HepG2 (cell line): ENCODE measurements at regions not wholly inside any gene's neighbourhood (a gene's known extent, or its start where the extent isn't known, plus 50 kb on each side); places are given as distances from the start of the nearest gene placed in this dataset.

Experiments used
- E2F2 ChIP-seq: sonication (generic); formaldehyde crosslinking; IDR thresholded peaks from 2 replicates; pipeline ENCODE4 v1.4.0; 2020; ENCODE audit warnings: missing genetic modification reagents, borderline replicate concordance
- ONECUT2 ChIP-seq: sonication (generic); formaldehyde crosslinking; IDR thresholded peaks from 2 replicates; pipeline ENCODE4 v1.4.0; 2020; ENCODE audit warnings: missing genetic modification reagents
- ZBTB1 ChIP-seq: sonication (generic); formaldehyde crosslinking; IDR thresholded peaks from 2 replicates; pipeline ENCODE4 v1.4.0; 2020; ENCODE audit warnings: missing genetic modification reagents, borderline replicate concordance
- ZKSCAN5 ChIP-seq: sonication (generic); formaldehyde crosslinking; IDR thresholded peaks from 2 replicates; pipeline ENCODE4 v1.5.1; 2020; ENCODE audit warnings: mild to moderate bottlenecking, missing genetic modification reagents
- ZNF260 ChIP-seq: sonication (generic); formaldehyde crosslinking; IDR thresholded peaks from 2 replicates; pipeline ENCODE4 v1.4.0; 2020; ENCODE audit warnings: missing genetic modification reagents, low read depth, mild to moderate bottlenecking, borderline replicate concordance
- ZNF44 ChIP-seq: sonication (generic); formaldehyde crosslinking; IDR thresholded peaks from 2 replicates; pipeline ENCODE4 v1.5.1; 2020; ENCODE audit warnings: mild to moderate bottlenecking, missing genetic modification reagents
- ZNF704 ChIP-seq: sonication (generic); formaldehyde crosslinking; IDR thresholded peaks from 2 replicates; pipeline ENCODE4 v1.8.1; 2023; ENCODE audit warnings: mild to moderate bottlenecking, inconsistent platforms, moderate library complexity, missing genetic modification reagents, borderline replicate concordance
- TF ChIP-seq, protein P1 (sequence below): sonication (generic); formaldehyde crosslinking; IDR thresholded peaks from 2 replicates; pipeline ENCODE4 v1.4.0; 2020; ENCODE audit warnings: missing genetic modification reagents, borderline replicate concordance
- TF ChIP-seq, protein P2 (sequence below): sonication (generic); formaldehyde crosslinking; IDR thresholded peaks from 2 replicates; pipeline ENCODE4 v1.5.0; 2020; ENCODE audit warnings: mild to moderate bottlenecking, low read depth, missing genetic modification reagents, borderline replicate concordance

DNA sequence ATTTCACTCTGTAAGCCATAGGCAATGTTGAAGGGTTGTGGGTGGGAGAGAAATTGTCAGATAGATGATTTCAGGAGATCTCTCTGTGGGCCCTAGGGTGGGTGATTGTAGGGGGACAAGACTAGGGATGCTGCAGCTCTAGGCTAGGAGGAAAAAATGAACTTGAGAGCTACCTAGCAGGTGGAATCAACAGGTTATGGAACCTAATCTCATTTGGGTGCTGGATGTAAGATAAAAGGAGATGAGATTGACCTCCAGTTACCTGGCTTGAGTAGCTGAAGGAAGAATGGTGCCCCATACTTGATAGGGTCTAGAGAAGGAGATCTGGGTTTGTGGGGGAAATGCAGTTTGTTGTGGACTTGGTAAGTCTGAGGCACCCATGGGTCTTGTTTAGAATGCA, 396.5 kb downstream of the RRAGC start (continued):
- TF ChIP-seq, protein P1, sequence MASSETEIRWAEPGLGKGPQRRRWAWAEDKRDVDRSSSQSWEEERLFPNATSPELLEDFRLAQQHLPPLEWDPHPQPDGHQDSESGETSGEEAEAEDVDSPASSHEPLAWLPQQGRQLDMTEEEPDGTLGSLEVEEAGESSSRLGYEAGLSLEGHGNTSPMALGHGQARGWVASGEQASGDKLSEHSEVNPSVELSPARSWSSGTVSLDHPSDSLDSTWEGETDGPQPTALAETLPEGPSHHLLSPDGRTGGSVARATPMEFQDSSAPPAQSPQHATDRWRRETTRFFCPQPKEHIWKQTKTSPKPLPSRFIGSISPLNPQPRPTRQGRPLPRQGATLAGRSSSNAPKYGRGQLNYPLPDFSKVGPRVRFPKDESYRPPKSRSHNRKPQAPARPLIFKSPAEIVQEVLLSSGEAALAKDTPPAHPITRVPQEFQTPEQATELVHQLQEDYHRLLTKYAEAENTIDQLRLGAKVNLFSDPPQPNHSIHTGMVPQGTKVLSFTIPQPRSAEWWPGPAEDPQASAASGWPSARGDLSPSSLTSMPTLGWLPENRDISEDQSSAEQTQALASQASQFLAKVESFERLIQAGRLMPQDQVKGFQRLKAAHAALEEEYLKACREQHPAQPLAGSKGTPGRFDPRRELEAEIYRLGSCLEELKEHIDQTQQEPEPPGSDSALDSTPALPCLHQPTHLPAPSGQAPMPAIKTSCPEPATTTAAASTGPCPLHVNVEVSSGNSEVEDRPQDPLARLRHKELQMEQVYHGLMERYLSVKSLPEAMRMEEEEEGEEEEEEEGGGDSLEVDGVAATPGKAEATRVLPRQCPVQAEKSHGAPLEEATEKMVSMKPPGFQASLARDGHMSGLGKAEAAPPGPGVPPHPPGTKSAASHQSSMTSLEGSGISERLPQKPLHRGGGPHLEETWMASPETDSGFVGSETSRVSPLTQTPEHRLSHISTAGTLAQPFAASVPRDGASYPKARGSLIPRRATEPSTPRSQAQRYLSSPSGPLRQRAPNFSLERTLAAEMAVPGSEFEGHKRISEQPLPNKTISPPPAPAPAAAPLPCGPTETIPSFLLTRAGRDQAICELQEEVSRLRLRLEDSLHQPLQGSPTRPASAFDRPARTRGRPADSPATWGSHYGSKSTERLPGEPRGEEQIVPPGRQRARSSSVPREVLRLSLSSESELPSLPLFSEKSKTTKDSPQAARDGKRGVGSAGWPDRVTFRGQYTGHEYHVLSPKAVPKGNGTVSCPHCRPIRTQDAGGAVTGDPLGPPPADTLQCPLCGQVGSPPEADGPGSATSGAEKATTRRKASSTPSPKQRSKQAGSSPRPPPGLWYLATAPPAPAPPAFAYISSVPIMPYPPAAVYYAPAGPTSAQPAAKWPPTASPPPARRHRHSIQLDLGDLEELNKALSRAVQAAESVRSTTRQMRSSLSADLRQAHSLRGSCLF (CRISPR knock-in tag) = no peak
- TF ChIP-seq ZNF704 (CRISPR knock-in tag) (no peak), ZNF44 (CRISPR knock-in tag) (no peak), E2F2 (CRISPR knock-in tag) (no peak), ZKSCAN5 (CRISPR knock-in tag) (no peak), ZBTB1 (no peak), ZNF260 (CRISPR knock-in tag) (no peak), ONECUT2 (no peak)
- TF ChIP-seq, protein P2, sequence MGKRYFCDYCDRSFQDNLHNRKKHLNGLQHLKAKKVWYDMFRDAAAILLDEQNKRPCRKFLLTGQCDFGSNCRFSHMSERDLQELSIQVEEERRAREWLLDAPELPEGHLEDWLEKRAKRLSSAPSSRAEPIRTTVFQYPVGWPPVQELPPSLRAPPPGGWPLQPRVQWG (CRISPR knock-in tag) = no peak
- TF ChIP-seq, all 625 proteins: peak for 0
